GM18868 (cell line): ENCODE measurements at regions not wholly inside any gene's neighbourhood (a gene's known extent, or its start where the extent isn't known, plus 50 kb on each side); places are given as distances from the start of the nearest gene placed in this dataset.

Experiments
- ATAC-seq: cut with Tn5 transposase; IDR thresholded peaks from one replicate; pipeline ENCODE4 v1.9.1; 2021; ENCODE audit warnings: mild to moderate bottlenecking, moderate library complexity; ENCODE audit not compliant: unreplicated experiment

DNA sequence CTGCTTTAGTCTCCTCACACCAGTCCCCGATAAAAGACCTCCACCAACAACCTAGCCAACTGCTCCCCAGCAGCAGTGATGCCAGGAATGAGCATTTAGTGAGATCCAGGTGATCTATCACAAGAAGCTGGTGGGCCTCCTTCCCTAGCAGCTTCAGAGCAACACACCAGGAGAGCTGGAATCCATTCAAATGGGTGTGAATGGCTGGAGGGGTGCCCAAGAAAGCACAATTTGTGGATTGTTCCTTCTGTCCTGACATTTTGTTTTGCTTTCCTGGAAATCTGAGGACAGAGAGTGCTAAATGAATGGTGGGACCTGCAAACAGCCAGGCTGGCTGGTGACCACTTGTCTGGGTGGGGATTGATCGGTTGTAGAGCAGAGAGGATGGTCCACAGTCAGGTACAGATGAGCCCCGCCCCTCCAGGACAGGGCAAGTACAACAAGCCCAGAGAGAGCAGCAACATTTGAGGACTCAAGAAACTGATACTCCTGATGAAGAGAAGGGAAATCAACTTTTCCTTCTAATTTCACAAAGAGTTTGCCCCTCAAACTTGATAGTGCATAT is 316.8 kb downstream of the VPS13C start:
- ATAC-seq = no peak

DNA sequence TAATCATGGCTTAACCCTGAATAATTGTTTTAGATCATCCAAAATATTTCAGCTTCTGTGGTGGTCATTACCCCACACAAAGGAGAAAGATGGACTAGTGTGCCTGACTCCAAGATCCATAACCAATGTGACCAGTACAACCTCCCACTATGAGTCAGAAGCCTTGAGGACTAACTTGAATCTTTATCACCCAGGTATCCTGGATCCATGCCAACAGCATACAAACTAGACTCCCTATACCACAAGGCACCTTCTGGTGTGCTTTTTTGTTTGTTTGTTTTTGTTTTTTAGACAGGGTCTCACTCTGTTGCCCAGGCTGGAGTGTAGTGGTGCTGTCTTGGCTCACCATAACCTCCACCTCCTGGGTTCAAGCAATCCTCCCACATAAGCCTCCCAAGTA is 317.7 kb downstream of the VPS13C start:
- no peak for ATAC-seq

DNA sequence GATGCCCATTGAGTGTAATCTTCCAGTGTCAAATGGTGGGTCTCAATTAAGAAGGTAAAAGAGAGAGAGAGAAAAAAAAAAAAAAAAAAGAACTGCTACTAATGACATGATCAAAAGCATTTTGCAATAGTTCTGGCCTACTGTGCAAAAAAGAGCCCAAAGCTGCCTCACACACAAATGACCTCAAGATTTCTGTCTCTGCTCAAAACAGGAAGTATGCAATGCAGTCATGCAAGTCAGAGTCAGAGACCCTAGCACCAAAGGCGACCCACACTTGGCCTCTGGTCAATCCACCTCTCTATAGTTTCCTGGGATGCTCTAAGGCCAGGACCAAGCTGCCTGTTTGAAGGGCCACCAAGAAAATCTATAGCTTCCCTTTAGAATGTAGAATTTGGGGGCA is 323.5 kb downstream of the VPS13C start:
- ATAC-seq = no peak

DNA sequence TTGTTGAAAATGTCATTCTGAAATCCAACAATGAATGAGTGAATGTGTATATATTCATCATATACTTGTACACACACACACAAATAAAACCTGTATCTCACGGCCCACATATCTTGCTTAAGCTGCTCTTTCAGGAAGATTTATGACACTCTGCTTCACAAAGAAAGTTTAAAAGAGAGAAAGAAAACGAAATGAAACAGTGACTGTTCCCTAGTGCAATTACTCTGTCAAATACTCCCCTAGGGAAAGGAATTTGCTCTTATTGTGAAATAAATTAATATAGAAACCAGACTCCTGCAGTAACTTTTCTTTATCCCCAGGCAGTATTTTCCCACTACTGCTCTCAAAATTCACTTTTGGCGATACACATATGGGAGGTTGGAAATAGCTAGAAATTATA is 329.1 kb downstream of the VPS13C start:
- no peak for ATAC-seq

DNA sequence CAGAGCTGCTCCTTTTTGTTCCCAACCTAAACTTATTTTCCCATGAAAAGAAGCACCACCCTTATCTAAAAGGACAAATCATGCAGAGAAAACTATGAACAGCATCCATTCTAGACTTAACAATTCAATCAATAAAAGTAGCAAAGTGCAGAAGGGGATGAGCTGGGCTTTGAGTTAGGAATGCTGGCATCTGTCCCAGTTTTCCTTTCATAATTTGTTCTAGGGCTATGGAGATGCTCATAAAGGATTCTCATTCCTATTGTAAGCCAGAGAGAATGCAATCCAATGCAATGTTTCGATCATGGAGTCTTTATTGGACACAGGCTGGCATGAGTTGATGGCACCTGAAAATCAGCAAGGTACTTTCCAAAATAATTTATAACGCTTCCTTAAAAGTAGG is 330.6 kb downstream of the VPS13C start:
- no peak for ATAC-seq

DNA sequence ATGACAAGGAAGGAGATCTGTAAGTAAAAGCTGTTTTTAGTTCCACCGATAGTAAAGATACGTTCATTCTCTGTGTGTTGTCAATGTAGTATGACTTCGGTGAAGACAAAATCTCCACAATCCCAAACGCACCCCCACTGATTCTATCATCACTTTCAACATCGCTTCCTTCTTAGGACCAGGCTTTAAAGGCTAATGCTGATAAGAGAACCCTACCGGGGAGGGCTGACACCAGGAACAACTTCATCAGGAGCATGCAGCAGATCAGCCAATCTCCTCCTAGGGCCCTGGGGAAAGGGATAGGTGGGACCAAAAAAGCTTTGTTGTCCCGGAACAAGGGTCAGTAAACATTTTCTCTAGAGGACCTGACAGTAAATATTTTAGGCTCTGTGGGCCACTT is 334.1 kb downstream of the VPS13C start:
- ATAC-seq = no peak

DNA sequence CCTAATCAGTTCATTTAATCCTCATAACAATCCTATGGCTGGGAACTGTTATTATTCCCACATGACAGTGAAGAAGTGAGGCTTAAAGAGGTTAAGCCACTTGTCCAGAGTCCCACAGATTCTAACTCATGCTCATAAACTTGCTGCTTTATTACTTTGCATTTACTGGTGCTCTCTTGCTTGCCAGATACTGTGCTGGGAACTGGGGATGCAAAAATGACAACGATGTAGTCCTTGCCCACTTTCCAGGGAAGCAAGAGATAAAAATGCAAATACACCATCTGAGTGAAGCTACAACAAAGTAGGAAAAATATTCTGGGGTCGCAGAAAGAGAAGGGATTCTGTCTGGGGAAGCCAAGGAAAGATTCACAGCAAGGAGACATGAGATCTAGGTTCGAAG is 335.0 kb downstream of the VPS13C start:
- ATAC-seq = no peak

DNA sequence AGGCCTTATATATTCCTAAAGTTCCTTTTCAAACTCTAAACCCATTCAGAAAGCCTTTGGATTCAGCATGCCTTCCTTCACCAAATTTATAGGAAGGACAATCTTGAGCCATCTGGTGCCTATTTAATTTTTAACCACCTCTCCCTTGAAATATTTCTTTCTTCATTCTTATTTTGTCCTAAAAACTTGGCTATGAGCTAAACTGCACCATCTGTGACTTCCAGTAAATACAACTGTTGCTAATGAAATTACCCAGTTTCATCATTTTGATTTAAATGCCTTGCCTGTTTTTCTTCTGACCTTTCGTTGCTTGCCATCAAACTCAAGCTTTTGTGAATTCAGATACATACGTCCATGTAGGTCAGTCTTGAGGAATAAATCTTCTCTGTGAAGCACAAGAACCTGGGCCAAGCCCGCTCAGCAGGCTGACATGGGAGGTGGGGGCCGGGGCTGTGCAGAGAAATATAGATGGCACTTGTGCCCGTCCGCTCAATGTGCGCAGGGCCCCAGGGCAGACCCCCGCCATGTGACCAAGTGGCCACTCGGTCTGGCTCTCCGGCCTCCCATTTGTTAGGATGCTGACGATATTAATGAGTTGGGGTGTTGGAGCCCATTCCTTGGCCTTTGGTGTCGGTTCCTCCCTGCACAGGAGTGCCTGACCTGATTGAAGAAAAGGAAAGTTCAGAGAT is 335.9 kb downstream of the VPS13C start:
- ATAC-seq = no peak

DNA sequence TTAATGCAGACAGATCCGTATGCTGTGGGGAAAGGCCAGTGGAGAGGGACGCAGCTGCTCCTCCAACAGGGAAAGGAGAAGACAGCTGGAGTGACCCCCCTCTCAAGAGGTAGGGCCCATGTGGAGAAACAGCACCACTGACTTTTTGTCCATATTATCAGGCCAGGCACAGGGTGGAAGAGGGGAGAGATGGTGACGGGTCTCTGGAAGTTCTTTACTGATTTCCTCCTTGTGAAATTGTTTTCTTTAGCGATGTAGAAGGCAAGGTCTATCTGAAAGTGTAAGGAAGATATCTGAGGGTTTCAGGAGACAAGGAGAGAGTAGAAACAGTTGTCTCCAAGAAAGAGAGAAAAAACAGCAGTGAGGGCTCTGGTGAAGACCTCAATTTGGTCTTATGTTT is 338.8 kb downstream of the VPS13C start:
- no peak for ATAC-seq

DNA sequence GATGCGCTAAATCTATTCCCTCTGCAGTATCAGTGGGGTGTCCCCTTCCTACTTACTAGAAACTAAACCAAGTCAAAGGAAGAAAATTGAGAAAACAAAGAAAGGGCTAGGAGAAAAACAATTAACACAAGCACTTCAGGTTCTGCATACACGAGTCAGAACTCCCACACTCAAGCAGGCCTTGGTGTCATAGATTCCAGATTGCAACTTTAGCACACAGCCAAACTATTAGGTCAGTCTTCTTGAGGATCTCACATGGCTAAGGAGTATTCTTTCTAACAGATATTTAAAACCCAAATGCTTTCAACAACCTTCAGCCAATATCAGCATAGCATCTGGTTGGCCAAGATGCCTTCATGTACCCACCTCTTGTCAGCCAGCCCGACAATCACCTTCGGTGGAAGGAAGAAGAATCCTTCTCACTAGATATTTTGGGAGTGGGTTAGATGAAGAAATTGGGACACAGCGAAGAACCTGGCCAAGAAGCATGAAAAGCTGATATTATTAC is 340.0 kb downstream of the VPS13C start:
- no peak for ATAC-seq

DNA sequence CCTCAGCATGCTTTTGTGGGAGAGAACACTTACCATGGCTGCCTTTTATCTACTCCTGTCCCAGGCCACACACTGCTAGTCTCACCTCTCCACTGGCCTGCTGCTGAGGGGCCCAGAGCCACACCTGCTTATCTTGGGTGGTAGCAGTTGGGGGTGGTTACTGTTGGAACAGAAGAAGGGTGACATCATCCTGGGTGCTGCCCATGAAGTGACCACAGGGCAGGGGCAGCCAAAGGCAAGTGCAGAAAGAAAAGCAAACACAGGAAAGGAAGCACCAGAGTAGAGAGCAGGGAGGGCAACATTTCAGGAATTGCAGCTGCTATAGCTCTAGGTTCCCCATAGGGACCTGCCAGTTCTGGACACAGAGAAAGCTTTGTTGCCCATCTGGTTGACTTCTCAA is 345.2 kb downstream of the VPS13C start:
- ATAC-seq = no peak

DNA sequence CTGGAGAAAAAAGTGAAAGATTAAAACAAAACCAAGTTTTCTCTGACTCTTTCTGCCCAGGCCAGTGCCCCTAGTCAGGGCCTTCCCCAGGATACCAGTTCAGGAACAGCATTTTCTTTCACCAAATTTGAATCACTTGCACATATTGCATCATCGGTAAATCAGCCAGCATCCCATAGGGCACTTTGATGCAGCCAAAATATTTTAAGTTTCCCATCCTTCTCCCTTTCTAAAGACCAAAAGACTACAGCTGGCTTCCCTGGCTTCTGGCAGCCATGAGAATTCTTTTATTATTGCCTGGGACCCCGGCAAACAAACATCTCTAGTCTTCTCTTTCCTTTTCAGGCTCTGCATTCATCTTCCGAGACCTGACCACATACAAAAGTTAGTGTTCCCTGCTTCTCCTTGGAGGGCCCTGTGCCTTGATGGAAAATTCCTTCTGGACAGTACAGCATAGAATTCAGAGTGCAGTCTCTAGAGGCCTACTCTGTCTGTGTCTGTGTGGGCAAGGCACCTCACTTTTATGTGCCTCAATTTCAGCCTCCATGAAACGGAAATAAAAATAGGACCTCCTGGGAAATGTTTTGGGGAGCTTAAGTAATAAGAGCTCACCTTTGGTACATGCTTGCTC is 348.0 kb downstream of the VPS13C start:
- no peak for ATAC-seq

DNA sequence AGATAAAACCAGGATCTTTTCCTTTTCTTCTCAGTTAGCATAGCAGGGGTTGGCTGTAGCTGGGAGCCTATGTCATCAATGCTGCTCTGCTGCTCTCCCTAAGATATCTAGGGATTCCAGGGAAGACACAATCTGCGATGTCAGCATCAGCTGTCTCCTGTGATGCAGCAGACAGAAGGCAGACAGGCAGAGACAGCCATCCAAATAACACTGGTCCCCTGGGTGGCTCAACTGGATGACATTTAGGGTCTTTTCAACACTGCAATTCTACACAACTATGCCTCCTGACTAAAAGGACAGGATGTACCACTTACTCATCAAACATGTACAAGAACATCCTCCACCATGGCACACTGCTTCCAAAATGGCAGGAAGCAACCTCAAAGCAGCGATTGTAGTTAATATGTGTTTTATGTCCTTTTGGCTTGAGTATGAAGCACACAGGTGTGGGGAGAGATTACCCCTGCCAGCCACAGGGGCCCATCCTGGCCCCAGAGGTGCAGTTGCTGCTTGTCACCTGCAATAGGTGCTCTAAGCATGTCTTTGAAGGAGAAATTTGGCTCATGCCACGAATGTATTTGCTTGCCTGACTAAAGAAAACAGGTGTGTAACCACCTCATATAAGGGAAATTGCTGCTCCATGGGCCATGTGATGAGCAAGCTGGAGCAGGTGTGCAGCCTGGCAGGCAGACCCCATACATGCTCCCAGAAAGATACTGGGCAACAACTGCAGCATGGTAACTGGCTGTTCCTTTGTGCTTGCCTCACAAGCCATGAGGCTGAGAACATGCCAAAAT is 357.8 kb downstream of the VPS13C start:
- no peak for ATAC-seq

DNA sequence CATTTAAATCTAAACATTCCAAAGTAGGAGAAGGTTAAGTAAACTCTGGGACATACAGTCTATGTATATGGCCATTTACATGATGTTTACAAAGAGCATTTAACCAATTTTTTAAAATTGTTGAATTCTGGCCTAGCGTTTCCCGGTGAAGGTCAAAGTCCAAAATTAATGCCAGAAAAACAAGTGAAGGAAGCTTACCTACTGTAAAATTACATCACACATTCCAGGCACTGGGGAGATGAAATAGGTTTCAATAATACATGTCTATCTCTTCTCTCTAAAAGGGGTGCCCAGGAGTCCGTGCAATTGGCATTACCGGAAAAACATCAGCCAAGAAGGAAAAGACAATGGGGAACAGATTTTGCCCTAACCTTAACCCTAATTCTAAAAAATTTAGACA is 358.8 kb downstream of the VPS13C start:
- ATAC-seq = no peak

DNA sequence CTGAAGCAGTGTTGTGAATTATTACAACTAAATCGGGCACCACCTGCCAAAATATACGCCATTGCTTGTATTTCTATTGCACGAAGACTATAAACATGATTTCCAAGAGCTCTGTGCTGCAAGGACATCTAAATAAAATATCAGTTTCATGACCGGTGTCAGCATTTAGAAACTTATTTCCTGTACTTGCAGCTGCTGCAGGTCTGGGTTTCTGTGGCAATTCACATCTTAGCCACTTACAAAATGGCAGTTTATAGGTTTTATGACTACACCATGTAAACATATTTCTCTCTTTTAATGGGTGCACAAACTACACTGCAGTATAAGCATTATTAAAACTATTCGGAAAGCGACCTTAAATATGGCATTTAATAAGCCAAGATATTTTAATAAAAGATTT is 359.4 kb downstream of the VPS13C start:
- no peak for ATAC-seq

DNA sequence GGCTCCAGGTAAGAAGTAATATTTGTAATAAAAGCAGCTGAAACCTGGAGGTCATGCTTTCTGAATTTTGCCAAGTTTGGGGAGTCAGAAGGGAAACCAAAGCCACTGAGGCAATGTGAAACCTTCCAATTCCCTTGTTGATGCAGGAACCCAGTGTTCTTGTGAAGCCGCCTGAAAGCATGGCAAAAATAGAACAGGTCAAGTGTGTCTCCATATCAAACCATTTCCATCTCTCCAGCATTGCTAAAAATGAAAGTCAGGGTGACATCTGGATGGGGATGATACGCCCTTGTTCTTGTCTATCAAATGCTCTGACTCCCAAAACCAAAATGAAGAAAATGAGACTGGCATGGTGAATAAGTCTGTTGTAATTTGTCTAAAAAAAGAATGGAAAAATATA is 362.5 kb downstream of the VPS13C start:
- ATAC-seq = no peak

DNA sequence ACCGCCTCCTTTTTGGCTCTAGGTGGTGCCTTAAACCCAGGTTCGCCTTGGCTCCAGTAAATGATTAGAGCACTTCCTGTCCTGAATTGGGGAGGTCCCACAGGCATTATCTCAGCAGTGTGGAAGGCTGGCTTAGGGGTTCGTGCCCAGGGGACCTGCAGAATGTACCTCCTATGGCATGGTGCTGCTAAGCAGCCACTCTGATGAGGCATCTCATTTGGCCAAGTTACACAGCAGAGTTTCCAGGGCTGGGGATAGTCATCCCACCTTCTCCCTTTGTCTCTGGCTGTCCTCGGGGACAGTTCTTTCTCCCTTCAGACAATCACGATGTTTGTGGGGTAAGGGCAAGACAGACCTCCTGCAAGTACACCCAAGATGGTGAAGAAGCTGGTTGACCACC is 371.2 kb downstream of the VPS13C start:
- no peak for ATAC-seq

DNA sequence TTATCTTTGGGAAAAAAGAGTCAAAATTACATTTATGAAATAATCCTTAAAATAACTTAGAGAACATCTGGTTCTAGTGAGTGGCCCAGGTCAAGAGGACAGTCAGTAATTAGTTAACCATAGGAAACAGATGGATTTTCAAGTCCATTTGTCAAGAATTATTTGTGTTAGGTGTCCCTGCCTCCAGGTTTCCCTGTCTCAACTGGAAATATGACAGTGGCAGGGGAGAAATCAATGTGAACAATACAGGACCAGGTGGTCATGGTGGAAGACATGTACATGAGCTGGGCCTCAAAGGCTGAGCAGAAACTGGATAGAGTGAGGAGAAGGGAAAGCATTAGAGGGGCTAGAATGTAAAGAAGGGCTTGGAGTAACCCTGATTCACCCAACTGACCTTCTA is 372.6 kb downstream of the VPS13C start:
- no peak for ATAC-seq

DNA sequence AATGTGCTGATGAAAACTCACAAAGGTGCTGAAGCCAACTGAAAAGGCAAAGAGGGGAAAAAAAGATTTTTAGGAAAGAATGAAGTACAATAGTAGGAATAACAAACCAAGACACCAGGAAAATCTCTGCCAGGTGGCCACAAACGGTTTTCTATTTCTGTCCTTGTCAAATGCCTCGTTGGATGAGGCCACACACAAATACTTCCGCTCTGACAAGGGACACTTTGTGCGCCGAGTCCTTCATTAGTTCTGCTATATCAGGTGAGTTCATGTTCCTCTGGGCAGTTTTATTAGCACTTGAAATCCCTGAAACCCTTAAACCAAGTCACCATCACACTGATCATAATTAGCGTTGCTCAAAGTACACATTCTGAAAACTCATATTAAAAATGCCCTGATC is 373.1 kb downstream of the VPS13C start:
- ATAC-seq = no peak

DNA sequence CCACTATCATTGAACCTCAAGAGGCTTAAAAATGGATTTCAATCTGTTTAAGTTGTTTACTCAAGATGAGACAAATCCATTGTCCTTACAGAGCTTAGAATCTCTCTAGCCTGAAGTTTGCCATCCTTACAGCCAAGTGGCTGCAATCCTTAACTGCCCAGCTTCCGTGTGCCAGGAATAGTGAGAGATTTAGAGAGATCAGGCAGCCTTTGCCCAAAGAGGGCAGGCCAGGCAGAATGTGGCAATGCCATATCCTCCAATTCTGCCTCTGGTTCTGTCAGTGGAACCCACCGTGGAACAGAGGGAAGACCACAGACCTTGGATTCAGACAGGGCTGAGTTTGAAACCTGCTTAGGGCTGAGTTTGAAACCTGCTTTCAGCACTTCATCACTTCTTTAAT is 374.3 kb downstream of the VPS13C start:
- ATAC-seq = no peak

DNA sequence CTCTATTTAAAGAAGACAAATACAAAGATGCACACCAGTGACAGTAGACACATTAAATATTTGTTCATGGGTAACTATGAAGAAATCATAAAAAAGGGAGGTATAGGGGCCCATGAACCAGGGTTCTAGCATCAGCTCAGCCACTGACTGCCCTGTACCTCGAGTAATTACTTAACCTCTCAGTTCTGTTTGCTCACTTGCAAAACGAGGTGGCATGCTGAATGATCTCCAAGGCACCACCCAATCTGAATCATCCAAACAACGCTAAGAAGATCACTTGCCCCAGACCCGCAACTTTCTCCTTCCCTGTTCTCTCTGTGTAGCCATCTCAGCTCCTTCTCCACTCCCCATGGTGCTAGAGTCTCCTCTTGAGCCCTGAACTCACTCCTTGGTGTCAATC is 374.7 kb downstream of the VPS13C start:
- ATAC-seq = no peak
